HL-60 (cell line): ENCODE measurements at regions not wholly inside any gene's neighbourhood (a gene's known extent, or its start where the extent isn't known, plus 50 kb on each side); places are given as distances from the start of the nearest gene placed in this dataset.

Source experiments
- DNase-seq, 2 experiments: peaks; one replicate each; pipeline ENCODE4 v3.0.0-alpha.2; 2010 to 2020; ENCODE audit warnings: low read depth in 1 of 2, low spot score in 1 of 2
- H3K27ac ChIP-seq: fragments of 250-450 bp; sonication (Bioruptor Pico); replicated peaks from 2 replicates; pipeline ENCODE4 v1.5.1; 2020; ENCODE audit warnings: mild to moderate bottlenecking, moderate library complexity
- H3K27me3 ChIP-seq: fragments of 250-450 bp; sonication (Bioruptor Pico); 2 replicates; pipeline ENCODE4 v1.5.1; 2021; ENCODE audit warnings: mild to moderate bottlenecking, moderate library complexity; ENCODE audit not compliant: insufficient read depth, poor library complexity, severe bottlenecking
- H3K4me3 ChIP-seq: replicated peaks from 2 replicates; pipeline ENCODE4 v1.5.1; 2011; ENCODE audit warnings: mild to moderate bottlenecking, control low read depth, low read length; ENCODE audit not compliant: insufficient read depth
- GABPA ChIP-seq: IDR thresholded peaks from 2 replicates; pipeline ENCODE4 v1.6.1; 2012; ENCODE audit warnings: low read depth
- POLR2AphosphoS5 ChIP-seq: IDR thresholded peaks from 2 replicates; pipeline ENCODE4 v1.6.1; 2012; ENCODE audit warnings: low read depth
- REST ChIP-seq: IDR thresholded peaks from 2 replicates; pipeline ENCODE4 v1.6.1; 2012; ENCODE audit warnings: low read depth; ENCODE audit not compliant: insufficient replicate concordance
- SPI1 ChIP-seq: IDR thresholded peaks from 2 replicates; pipeline ENCODE4 v1.6.1; 2012; ENCODE audit warnings: low read depth, mild to moderate bottlenecking, borderline replicate concordance
- TF ChIP-seq, protein P1 (sequence below): IDR thresholded peaks from one replicate; pipeline ENCODE4 v1.5.1; 2011; ENCODE audit warnings: low read length, control low read depth, inconsistent platforms; ENCODE audit not compliant: insufficient read depth

DNA sequence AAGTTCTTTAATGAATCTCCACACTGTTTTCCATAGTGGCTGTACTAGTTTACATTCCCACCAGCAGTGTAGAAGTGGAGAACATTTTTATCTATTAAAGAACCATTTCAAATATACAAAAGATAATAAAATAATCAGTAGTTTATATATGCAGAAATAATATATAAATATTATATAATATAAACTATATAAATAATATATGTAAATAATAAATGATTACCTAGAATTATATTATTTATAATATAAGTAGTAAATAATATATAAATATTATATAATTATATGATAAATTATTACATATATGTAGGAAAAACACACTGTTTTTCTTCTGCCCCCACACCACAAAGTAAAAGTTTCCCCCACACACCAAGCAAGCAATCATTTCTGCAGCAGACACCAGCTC, 83.5 kb upstream of the NEUROD6 start:
- no peak for DNase-seq
- peaks cover 3% of the 10 kb centered on the region for H3K27me3 ChIP-seq
- TF ChIP-seq GABPA (no peak), SPI1 (no peak), POLR2AphosphoS5 (no peak), REST (no peak)
- TF ChIP-seq, protein P1, sequence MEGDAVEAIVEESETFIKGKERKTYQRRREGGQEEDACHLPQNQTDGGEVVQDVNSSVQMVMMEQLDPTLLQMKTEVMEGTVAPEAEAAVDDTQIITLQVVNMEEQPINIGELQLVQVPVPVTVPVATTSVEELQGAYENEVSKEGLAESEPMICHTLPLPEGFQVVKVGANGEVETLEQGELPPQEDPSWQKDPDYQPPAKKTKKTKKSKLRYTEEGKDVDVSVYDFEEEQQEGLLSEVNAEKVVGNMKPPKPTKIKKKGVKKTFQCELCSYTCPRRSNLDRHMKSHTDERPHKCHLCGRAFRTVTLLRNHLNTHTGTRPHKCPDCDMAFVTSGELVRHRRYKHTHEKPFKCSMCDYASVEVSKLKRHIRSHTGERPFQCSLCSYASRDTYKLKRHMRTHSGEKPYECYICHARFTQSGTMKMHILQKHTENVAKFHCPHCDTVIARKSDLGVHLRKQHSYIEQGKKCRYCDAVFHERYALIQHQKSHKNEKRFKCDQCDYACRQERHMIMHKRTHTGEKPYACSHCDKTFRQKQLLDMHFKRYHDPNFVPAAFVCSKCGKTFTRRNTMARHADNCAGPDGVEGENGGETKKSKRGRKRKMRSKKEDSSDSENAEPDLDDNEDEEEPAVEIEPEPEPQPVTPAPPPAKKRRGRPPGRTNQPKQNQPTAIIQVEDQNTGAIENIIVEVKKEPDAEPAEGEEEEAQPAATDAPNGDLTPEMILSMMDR: no peak
- H3K4me3 ChIP-seq: no peak overlapping the region
- H3K27ac ChIP-seq: no peak overlapping the region

GRCh38 chr7:31432176-31432575, 81.7 kb upstream of the ITPRID1 start:
- Histone ChIP-seq H3K27ac (no peak overlapping the region), H3K4me3 (no peak overlapping the region), H3K27me3 (peaks cover 2% of the 10 kb centered on the region)
- TF ChIP-seq, protein P1: no peak
- TF ChIP-seq SPI1 (no peak), REST (no peak), POLR2AphosphoS5 (no peak), GABPA (no peak)
- no peak for DNase-seq

DNA sequence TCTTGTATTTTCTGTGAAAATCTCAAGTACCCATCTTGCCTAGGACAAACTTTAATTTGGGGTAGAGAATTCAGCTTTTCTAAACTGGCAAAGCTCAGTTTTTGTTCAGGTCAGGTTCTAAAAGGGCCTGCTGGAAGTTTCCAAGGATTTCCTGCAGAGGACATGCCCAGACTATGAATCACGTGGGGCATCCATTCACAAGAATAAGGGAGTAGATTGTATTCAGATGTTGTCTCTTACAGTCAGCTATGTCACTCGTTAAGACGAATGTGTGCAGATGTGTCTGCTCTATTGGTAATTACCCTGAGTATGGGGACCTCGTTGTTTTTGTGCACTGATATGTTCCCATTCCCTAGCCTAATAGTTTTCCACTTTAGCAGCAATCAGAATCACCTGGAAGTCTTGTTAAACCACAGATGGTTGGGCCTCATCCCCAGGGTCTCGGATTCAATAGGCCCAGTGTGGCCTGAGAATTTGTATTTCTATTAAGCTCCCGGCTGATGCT, 81.0 kb upstream of the ITPRID1 start:
- TF ChIP-seq POLR2AphosphoS5: no peak
- no peak for TF ChIP-seq REST
- TF ChIP-seq, protein P1: no peak
- TF ChIP-seq SPI1: no peak
- TF ChIP-seq GABPA: no peak
- no peak overlapping the region for H3K27ac ChIP-seq
- H3K27me3 ChIP-seq: peaks cover 2% of the 10 kb centered on the region
- no peak for DNase-seq
- no peak overlapping the region for H3K4me3 ChIP-seq
